GM12878 (cell line): ENCODE measurements at regions not wholly inside any gene's neighbourhood (a gene's known extent, or its start where the extent isn't known, plus 50 kb on each side); places are given as distances from the start of the nearest gene placed in this dataset.

ENCODE experiments used
- ATAC-seq: fragments of 200-7000 bp; cut with Tn5 transposase; 3 replicates; pipeline ENCODE4 v1.9.1; 2020; ENCODE audit warnings: mild to moderate bottlenecking, moderate library complexity
- BruUV-seq: library from RNA; stranded (reverse); fragments of 400-500 nt; replicated peaks from 2 replicates; lab custom pipeline; 2021; lab: Mats Ljungman, UMichigan
- CTCF ChIA-PET: fragments of 300-600 bp; sonication (Branson Sonifier 250); formaldehyde crosslinking; extraction: SDS; loops from one replicate; lab custom pipeline; 2021; ENCODE audit warnings: inconsistent platforms; lab: Yijun Ruan, JAX
- POLR2A ChIA-PET: fragments of 350-600 bp; formaldehyde crosslinking; extraction: SDS; loops from one replicate; lab custom pipeline; 2021; ENCODE audit warnings: inconsistent platforms; lab: Charles Lee
- RAD21 ChIA-PET: fragments of 300-600 bp; sonication (Branson Sonifier 250); formaldehyde crosslinking; loops from one replicate; lab custom pipeline; 2023; ENCODE audit warnings: antibody characterized with exemption; ENCODE audit not compliant: unreplicated experiment; lab: Charles Lee
- SMC1A ChIA-PET: fragments of 300-600 bp; sonication (Branson Sonifier 250); formaldehyde crosslinking; loops from one replicate; lab custom pipeline; 2023; ENCODE audit not compliant: unreplicated experiment, uncharacterized antibody; lab: Charles Lee
- DNase-seq: peaks from one replicate; pipeline ENCODE4 v3.0.0-alpha.2; 2011; ENCODE audit warnings: low read depth, low spot score
- FAIRE-seq: peaks from 3 replicates; lab custom pipeline; 2011; peaks lifted over from hg19 to GRCh38; lab: Jason Lieb, UNC
- H2AFZ ChIP-seq: 2 replicates; pipeline ENCODE4 v1.6.0; 2011; ENCODE audit warnings: low read depth, low read length, control low read depth; ENCODE audit not compliant: control insufficient read depth
- H3K27ac ChIP-seq: 2 replicates; pipeline ENCODE4 v1.5.1; 2011; ENCODE audit warnings: control low read depth; ENCODE audit not compliant: control insufficient read depth, insufficient read depth
- H3K27me3 ChIP-seq, 2 experiments: replicated peaks in 1 of 2; 2 replicates each; pipeline versions ENCODE4 v1.6.0 to v1.6.1; 2011; ENCODE audit warnings: low read length in 1 of 2; ENCODE audit not compliant: control insufficient read depth in 2 of 2, insufficient read depth in 2 of 2
- H3K36me3 ChIP-seq, 2 experiments: 2 replicates each; pipeline ENCODE4 v1.5.1; 2011; ENCODE audit warnings: low read length in 1 of 2; ENCODE audit not compliant: control insufficient read depth in 2 of 2, insufficient read depth in 2 of 2
- H3K4me1 ChIP-seq: 2 replicates; pipeline ENCODE4 v1.6.1; 2011; ENCODE audit warnings: mild to moderate bottlenecking, low read length, moderate library complexity, mixed read lengths; ENCODE audit not compliant: control insufficient read depth, insufficient read depth
- H3K4me2 ChIP-seq: 2 replicates; pipeline ENCODE4 v1.6.0; 2011; ENCODE audit warnings: control low read depth; ENCODE audit not compliant: control insufficient read depth, insufficient read depth
- H3K4me3 ChIP-seq: fragments of 200-600 bp; sonication (generic); 2 replicates; pipeline ENCODE4 v1.5.1; 2016
- H3K79me2 ChIP-seq: 2 replicates; pipeline ENCODE4 v1.6.0; 2011; ENCODE audit warnings: low read length; ENCODE audit not compliant: control insufficient read depth, insufficient read depth
- H3K9ac ChIP-seq: 2 replicates; pipeline ENCODE4 v1.8.0; 2011; ENCODE audit warnings: low read length, control low read depth, mixed read lengths; ENCODE audit not compliant: control insufficient read depth, insufficient read depth
- H3K9me3 ChIP-seq: replicated peaks from 3 replicates; pipeline ENCODE4 v1.5.1; 2011; ENCODE audit warnings: mild to moderate bottlenecking, low read length; ENCODE audit not compliant: control insufficient read depth, insufficient read depth
- H4K20me1 ChIP-seq: 2 replicates; pipeline ENCODE4 v1.6.0; 2011; ENCODE audit not compliant: control insufficient read depth, insufficient read depth
- ATF7 ChIP-seq: fragments of 450-650 bp; IDR thresholded peaks from 2 replicates; pipeline ENCODE4 v1.6.1; 2016; ENCODE audit warnings: low read depth, mild to moderate bottlenecking
- CHD2 ChIP-seq: IDR thresholded peaks from 2 replicates; pipeline ENCODE4 v1.6.1; 2011; ENCODE audit warnings: low read depth, low read length, improper control_type of control experiment, borderline replicate concordance
- E2F4 ChIP-seq: IDR thresholded peaks from 2 replicates; pipeline ENCODE4 v1.6.1; 2012; ENCODE audit warnings: low read depth, low read length, improper control_type of control experiment
- EGR1 ChIP-seq, 2 experiments: IDR thresholded peaks; 1 replicate in 1 of 2; 2 replicates in 1 of 2; pipeline ENCODE4 v1.6.1; 2011 to 2012; ENCODE audit warnings: low read depth in 2 of 2, low read length in 2 of 2, borderline replicate concordance in 1 of 2, mild to moderate bottlenecking in 1 of 2, moderate library complexity in 1 of 2
- EP300 ChIP-seq, 2 experiments: fragments of 150-350 bp in 1 of 2; IDR thresholded peaks; 2 replicates each; pipeline ENCODE4 v1.6.1; 2011 to 2012; ENCODE audit warnings: low read depth in 2 of 2, low read length in 2 of 2, borderline replicate concordance in 1 of 2, improper control_type of control experiment in 1 of 2, inconsistent platforms in 1 of 2; ENCODE audit not compliant: control insufficient read depth in 1 of 2
- MTA3 ChIP-seq: IDR thresholded peaks from 2 replicates; pipeline ENCODE4 v1.6.1; 2012; ENCODE audit warnings: low read length, inconsistent platforms, borderline replicate concordance
- NKRF ChIP-seq: fragments of 450-650 bp; conservative IDR thresholded peaks from 2 replicates; pipeline ENCODE4 v1.6.1; 2017; ENCODE audit warnings: mild to moderate bottlenecking, moderate library complexity
- POLR2AphosphoS5 ChIP-seq: IDR thresholded peaks from 2 replicates; pipeline ENCODE4 v1.6.1; 2011; ENCODE audit warnings: mild to moderate bottlenecking, low read length, inconsistent platforms
- USF1 ChIP-seq: IDR thresholded peaks from 2 replicates; pipeline ENCODE4 v1.6.1; 2011; ENCODE audit warnings: borderline replicate concordance, low read depth, mild to moderate bottlenecking, moderate library complexity, mixed read lengths, low read length; ENCODE audit not compliant: insufficient read depth; ENCODE audit errors: extremely low read length
- USF2 ChIP-seq: IDR thresholded peaks from 2 replicates; pipeline ENCODE4 v1.6.1; 2011; ENCODE audit warnings: low read depth, low read length, improper control_type of control experiment, borderline replicate concordance
- ZBTB11 ChIP-seq: fragments of 450-650 bp; formaldehyde crosslinking; IDR thresholded peaks from 2 replicates; pipeline ENCODE4 v1.5.0; 2022; ENCODE audit warnings: mild to moderate bottlenecking, missing genetic modification characterization
- ZNF24 ChIP-seq: fragments of 450-650 bp; IDR thresholded peaks from 2 replicates; pipeline ENCODE4 v1.6.1; 2017; ENCODE audit warnings: antibody characterized with exemption, mild to moderate bottlenecking
- in situ Hi-C: fragments of 300-500 bp; cut with MboI; formaldehyde crosslinking; loops from 9 replicates; pipeline ENCODE4 v1.14.3; 2018; ENCODE audit warnings: mixed read lengths
- intact Hi-C: fragments of 100-400 bp; cut with micrococcal nuclease; formaldehyde crosslinking; loops from one replicate; pipeline ENCODE4 v1.14.2; 2022; ENCODE audit not compliant: unreplicated experiment

- Histone ChIP-seq H3K27me3 (no peaks in the 10 kb centered on the region), H3K4me3 (no peak overlapping the region), H2AFZ (no peak overlapping the region), H4K20me1 (no peaks in the 10 kb centered on the region), H3K9ac (no peak overlapping the region), H3K9me3 (no peaks in the 10 kb centered on the region), H3K36me3 (no peaks in the 10 kb centered on the region), H3K4me1 (no peaks in the 10 kb centered on the region), H3K27ac (no peak overlapping the region), H3K79me2 (no peaks in the 10 kb centered on the region), H3K4me2 (no peak overlapping the region)
- BruUV-seq: no TSS peak
- FAIRE-seq (no peak), DNase-seq (no peak), ATAC-seq (no peak)
- POLR2A ChIA-PET: no interaction called here
- SMC1A ChIA-PET: no interaction called here
- CTCF ChIA-PET: no interaction called here
- intact Hi-C loops (no loop called here), in situ Hi-C loops (no loop called here)
- RAD21 ChIA-PET: no interaction called here
- TF ChIP-seq EGR1 (IDR thresholded peaks at IDR 0.05; ENCODE audit: borderline replicate concordance in 1 of 2, low read depth in 2 of 2, low read length in 2 of 2) (no peak), MTA3 (no peak), USF2 (no peak), EP300 (IDR thresholded peaks at IDR 0.05; ENCODE audit: borderline replicate concordance in 1 of 2, control insufficient read depth in 1 of 2, low read depth in 2 of 2, low read length in 2 of 2) (no peak), ZBTB11 (CRISPR knock-in tag) (no peak), E2F4 (no peak), POLR2AphosphoS5 (no peak), NKRF (no peak), CHD2 (no peak), USF1 (no peak), ATF7 (no peak), ZNF24 (no peak)
Measured at GRCh38 chr2:153218851-153219250, 259.7 kb downstream of the RPRM start.
